ENCODE measurements at regions not wholly inside any gene's neighbourhood (a gene's known extent, or its start where the extent isn't known, plus 50 kb on each side); places are given as distances from the start of the nearest gene placed in this dataset.

- no peak for TF ChIP-seq POLR2AphosphoS5 (IDR thresholded peaks at IDR 0.05)
- no peak for TF ChIP-seq POLR2A (IDR thresholded peaks at IDR 0.05)
Observed at GRCh38 chr5:60457233-60457632, 242.7 kb downstream of the DEPDC1B start.

Measured in spleen (tissue), 3 donors.